GM21381 (cell line): ENCODE measurements at regions not wholly inside any gene's neighbourhood (a gene's known extent, or its start where the extent isn't known, plus 50 kb on each side); places are given as distances from the start of the nearest gene placed in this dataset.

Experiments
- ATAC-seq: cut with Tn5 transposase; IDR thresholded peaks from one replicate; pipeline ENCODE4 v1.9.1; 2021; ENCODE audit warnings: mild to moderate bottlenecking, moderate library complexity; ENCODE audit not compliant: unreplicated experiment

DNA sequence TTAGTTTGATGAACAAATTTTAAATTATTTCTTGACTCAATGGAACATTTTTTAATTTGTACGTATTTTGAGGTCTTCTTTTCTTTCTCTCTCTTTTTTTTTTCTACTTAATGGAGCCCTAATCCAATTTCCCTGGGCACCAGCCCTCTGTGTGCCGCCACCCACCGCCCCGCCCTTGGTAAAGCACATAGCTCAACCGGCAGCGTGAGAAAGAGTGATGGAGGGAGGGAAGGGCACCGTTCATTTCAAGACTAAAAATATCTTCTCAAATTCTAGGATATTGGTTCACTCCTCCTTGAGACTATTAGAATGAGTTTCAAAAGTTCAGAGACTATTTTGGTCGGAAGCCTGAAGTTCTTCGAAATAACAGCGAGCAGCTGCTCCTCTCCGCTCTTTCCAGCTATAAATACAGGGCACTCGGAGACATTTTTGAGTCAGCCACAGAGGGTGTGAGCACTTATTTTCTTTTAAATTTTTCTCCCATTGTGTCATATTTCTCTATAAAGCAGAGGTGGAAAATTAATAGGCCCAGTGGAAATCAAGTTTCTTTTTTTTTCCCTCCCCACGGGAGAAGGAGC lies 731.7 kb upstream of the ID2 start:
- ATAC-seq, result no peak

DNA sequence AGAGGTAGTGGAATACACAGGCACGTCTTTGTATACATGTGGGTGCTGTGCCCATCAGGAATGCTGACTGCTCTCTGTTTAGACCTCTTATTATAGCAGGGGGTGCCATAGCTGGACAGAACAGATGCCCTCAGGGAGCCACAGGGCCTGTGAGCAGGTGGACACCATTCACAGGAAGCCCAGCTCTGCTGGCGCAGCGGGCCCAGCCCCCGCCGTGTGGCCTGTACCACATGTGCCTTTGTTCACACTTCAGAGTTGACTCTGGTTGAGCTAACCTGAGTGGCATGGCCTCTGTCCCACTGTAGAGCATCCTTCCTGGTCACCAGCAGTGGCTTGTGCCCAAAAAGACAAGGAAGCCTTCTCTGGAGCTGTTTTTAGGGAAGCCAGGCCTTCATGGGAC lies 730.9 kb upstream of the ID2 start:
- ATAC-seq, result no peak

DNA sequence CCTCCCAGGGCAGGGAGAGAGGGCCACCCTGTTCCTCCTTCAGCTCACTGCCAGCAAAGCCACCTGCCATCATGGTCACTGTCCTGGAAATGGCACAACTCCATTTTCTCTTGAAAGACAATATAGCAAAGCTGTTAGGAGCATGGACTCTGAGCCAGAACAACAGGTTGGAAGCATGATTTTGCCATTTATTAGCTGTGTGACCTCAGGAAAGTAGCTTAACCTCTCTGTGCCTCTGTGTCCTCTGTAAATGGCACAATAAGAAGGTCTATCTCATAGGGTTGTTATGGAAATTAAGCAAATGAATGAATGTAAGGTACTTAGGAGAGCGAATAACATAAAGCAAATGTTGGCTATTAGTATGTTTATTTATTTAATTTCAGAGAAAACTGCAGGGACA lies 730.4 kb upstream of the ID2 start:
- ATAC-seq, result no peak

- no peak for ATAC-seq
Measured at GRCh38 chr2:7952046-7952745, 729.7 kb upstream of the ID2 start.

- no peak for ATAC-seq
Measured at GRCh38 chr2:7953195-7953594, 728.7 kb upstream of the ID2 start.

- no peak for ATAC-seq
Measured at GRCh38 chr2:7954234-7954633, 727.6 kb upstream of the ID2 start.

DNA sequence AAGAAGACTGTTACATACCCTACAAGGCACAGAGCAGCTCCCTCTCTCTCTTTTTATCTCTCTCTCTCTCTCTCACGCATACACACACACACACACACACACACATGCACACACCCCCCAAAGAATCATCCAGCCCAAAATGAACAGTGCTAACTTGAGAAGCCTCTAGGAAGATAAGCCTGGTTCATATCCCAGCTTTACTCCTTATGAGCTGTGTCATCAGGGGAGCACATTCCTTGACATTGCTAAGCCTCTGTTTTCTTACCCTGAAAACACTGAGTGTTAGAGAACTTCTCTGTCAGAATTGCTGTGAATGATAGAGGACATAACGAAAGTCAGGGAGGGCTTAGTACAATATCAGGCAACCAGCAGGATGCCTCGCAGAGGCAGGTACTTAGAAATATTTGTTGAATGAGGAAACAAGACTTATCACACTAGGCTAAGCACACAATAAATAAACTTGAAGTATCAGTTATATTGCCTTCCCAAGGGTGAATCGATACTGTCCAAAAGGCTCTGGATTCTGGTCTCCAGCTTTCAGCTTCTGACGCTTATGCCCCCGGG lies 725.6 kb upstream of the ID2 start:
- ATAC-seq, result no peak

DNA sequence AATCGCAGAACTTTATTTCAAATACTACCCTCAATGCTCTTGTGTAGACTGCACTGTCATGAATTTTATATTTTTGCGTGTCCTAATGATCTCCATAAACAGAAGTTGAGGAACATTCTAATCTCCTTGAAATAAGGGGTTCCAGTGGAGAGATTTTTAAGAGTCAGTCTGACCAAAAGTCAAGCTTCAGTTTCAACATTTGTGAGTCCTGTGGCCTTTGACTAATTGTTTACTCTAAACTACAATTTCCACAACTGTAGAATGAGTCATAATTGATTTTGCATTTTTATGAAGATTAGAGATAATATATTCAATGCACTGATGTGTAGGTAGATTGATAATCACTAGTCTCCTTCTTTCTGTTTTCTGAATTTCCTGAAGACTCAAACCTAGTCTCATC lies 720.3 kb upstream of the ID2 start:
- ATAC-seq, result no peak

DNA sequence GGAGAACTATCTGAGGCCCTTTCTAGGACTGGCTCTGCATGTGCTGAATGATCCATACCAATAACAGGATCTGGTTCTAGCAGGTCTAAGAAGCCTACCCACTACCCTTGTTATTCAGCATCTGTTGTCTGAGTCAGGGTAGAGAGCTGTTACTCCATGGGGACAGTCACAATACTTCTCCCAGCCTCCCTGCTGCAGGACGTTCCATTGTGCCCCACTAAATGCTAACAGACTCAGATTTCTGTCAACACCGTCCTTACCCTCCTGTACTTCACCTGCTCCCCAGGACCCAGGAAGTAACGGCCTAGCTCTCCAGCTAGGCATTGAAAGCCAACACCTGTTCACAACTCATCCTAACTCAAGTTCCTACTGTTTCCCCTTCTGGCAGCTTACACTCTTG lies 719.7 kb upstream of the ID2 start:
- ATAC-seq, result no peak

GRCh38 chr2:7963787-7964186 lies 718.1 kb upstream of the ID2 start:
- ATAC-seq, result no peak

- ATAC-seq, result no peak
Measured at GRCh38 chr2:7966032-7966431, 715.8 kb upstream of the ID2 start.

DNA sequence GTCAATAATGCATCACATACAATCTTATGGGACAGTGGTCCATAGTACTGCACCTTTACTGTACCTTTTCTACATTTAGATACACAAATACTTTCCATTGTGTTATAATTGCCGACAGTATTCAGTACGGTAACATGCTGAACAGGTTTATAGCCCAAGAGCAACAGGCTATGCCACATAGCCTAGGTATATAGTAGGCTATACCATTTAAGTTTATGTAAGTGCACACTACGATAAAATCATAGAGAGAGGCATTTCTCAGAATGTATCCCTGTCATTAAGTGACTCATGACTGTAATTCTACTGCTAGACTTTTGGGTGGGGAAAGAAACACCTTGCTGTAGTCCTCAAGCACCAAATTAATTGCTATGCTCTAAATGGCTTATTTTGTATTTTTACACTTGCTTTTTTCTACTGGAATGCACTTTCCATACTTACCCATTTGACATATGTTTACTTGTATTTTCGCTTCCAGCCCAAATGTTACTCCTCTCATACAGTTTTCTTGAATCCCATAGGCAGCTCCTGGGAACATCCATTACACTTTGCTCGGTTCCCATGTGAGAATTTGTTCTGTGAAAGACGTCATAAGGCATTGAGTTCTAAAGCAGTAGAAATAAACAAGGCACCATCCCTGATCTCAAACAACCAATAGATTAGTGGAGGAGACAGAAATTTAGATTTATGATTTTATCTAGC lies 714.0 kb upstream of the ID2 start:
- no peak for ATAC-seq

DNA sequence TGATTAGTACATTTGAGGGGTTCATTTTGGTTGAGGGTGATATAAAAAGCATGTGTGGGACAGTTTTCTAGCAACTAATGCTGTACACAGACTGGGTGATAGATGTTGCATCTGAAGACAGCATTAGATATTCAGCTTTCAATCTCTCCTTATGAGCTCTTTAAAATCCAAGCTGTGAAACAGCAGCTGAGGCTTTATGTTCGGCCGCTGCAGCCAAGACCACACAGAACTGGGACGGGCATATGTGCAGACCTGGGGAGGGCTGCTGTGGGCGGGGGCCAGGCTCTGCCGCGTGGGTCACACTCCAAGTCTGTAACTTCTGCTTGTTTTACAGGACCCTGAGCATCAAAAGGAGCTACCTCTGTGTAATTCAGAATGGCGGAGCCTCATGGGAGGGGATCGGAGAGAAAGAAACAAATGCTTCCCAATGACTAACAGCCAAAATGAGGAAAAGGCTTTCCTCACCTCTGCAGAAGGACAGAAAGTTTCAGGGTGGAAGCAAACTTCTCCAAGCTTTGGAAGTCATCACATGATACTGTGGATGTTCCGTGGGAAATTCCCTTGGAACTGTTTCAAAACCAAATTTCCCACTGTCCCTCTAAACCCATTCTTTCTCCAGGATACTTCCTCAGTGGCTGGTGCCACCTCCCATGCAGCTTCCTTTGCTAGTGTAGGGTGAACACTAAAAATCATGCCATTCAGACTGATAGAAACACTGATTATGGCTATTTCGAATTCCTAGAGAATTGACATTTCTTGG lies 711.9 kb upstream of the ID2 start:
- ATAC-seq, result no peak

- no peak for ATAC-seq
Measured at GRCh38 chr2:7971248-7971647, 710.6 kb upstream of the ID2 start.

GRCh38 chr2:7971841-7972240 lies 710.0 kb upstream of the ID2 start:
- ATAC-seq, result no peak

DNA sequence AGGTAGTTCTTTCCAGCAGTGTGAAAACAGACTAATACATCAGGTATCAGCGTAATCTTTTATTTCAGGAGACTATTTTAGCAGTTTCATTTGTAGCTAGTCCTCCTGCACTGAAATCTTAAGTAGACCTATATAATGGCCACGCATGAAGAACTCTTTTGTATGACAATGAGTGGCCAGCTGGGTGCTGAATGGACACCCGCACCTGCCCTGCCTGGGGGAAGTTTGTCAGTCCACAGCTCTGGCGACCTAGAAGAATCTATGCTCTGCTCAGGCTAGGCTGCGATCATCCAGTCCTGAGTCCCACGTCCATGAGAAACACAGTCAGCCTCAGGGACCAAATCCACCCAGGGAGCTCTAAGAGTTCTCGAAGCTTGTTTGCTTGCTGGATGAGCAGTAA lies 709.2 kb upstream of the ID2 start:
- no peak for ATAC-seq

DNA sequence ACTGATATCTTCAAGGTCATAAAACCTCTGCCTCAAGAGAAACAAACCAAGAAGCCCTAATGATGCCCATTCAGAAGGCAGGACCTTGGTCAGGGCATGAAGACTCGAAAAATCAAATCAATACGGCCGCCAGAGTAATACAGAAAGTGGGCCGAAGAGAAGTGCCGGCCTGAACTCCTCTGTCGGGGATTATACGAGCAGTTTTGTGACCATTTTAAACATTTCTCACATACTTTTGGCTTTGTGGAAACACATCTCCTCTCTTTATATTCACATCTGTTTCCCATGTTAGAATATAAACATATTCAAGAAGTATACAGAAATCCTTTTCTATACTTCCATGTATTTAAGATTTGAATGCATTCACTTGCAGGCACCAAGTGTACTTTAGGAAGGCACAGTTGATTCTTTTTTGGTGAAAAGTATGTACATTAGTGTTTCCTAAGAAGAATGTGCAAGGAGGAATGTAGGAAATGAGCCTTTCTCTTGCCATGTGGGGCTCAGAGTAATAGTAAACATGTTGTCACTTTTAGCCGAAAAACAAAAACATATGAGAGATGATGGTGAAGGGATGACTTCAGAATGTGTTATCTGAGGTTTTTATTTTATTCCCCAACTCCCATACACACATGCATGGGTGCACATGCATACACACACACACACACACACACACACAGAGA lies 707.9 kb upstream of the ID2 start:
- no peak for ATAC-seq

DNA sequence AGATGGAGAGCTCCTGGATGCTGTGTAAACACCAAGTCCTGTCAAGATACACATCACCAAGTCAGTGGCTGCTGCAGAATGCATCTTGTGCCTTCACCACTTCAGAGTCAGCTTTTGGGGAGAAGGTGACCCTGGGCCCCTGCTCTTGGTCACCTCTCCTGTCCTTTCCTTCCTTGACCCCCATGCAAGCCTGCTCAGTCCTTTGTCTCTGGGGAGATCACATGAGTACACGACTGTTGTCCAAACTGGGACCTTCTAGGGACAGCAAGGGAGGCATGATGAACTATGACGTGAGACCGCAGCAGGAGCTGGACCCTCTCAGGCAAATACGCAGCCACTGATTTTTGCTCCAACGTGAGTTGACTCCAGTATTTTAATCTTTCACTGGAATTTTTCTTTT lies 706.9 kb upstream of the ID2 start:
- no peak for ATAC-seq

GRCh38 chr2:7976206-7976605 lies 705.6 kb upstream of the ID2 start:
- no peak for ATAC-seq

GRCh38 chr2:7977981-7978380 lies 703.9 kb upstream of the ID2 start:
- no peak for ATAC-seq

GRCh38 chr2:7982054-7982453 lies 699.8 kb upstream of the ID2 start:
- ATAC-seq, result no peak
